Sigmoid colon (tissue), 6 donors: ENCODE measurements at regions not wholly inside any gene's neighbourhood (a gene's known extent, or its start where the extent isn't known, plus 50 kb on each side); places are given as distances from the start of the nearest gene placed in this dataset.

Source experiments
- DNase-seq: peaks from one replicate; pipeline ENCODE4 v3.0.0-alpha.2; 2019
- H3K27ac ChIP-seq, 4 donors: fragments of 200-600 bp; sonication (generic); one replicate each; pipeline ENCODE4 v1.5.1; 2016 to 2019; ENCODE audit warnings: mild to moderate bottlenecking in 1 of 4
- H3K27me3 ChIP-seq, 3 donors: fragments of 200-600 bp; sonication (generic); one replicate each; pipeline ENCODE4 v1.5.1; 2019; ENCODE audit warnings: mild to moderate bottlenecking in 1 of 3
- H3K36me3 ChIP-seq, 4 donors: fragments of 200-600 bp; sonication (generic); one replicate each; pipeline ENCODE4 v1.5.1; 2016 to 2019
- H3K4me1 ChIP-seq, 4 donors: fragments of 200-600 bp; sonication (generic); one replicate each; pipeline ENCODE4 v1.5.1; 2017 to 2019
- H3K4me3 ChIP-seq, 4 donors: fragments of 200-600 bp; sonication (generic); one replicate each; pipeline ENCODE4 v1.5.1; 2017 to 2019; ENCODE audit warnings: mild to moderate bottlenecking in 2 of 4, moderate library complexity in 1 of 4
- H3K9me3 ChIP-seq, 4 donors: fragments of 200-600 bp in 3 of 4; sonication (generic) in 3 of 4; one replicate each; pipeline versions ENCODE4 v1.5.1 to v1.6.1; 2013 to 2019
- CTCF ChIP-seq, 4 experiments: fragments of 450-650 bp in 3 of 4; fragments of 200-600 bp in 1 of 4; IDR thresholded peaks; one replicate each; pipeline ENCODE4 v1.5.1; 2016 to 2019; ENCODE audit warnings: antibody characterized with exemption in 4 of 4, mild to moderate bottlenecking in 3 of 4, moderate library complexity in 2 of 4
- EP300 ChIP-seq, 4 donors: sonication (generic); formaldehyde crosslinking; IDR thresholded peaks; one replicate each; pipeline ENCODE4 v1.6.1; 2017; ENCODE audit warnings: antibody characterized with exemption in 4 of 4
- POLR2A ChIP-seq, 2 donors: fragments of 450-650 bp; IDR thresholded peaks; one replicate each; pipeline ENCODE4 v1.6.1; 2016; ENCODE audit warnings: antibody characterized with exemption in 2 of 2, mild to moderate bottlenecking in 2 of 2, moderate library complexity in 2 of 2
- POLR2AphosphoS5 ChIP-seq, 4 donors: sonication (generic); formaldehyde crosslinking; IDR thresholded peaks; one replicate each; pipeline ENCODE4 v1.6.1; 2017; ENCODE audit warnings: antibody characterized with exemption in 4 of 4
- WGBS, 2 donors: extraction: QIAGEN DNeasy Blood & Tissue Kit; methylation state at CpG; one replicate each; pipeline ENCODE4 v1.1.7; 2013; 5-methylcytosine and 5-hydroxymethylcytosine counted together
- intact Hi-C: fragments of 100-400 bp; cut with DNase I; formaldehyde crosslinking; loops from one replicate; pipeline ENCODE4 v1.15.1; 2023
- donor health status: healthy with polysubstance abuse.
- donor health status: healthy.

GRCh38 chr11:28770806-28771205 lies 662.6 kb downstream of the METTL15 start:
- no peaks in the 10 kb centered on the region for H3K4me1 ChIP-seq
- 90 to 92% methylated on average over 1 of the region's 1 CpG for WGBS, 2 donors
- peaks cover 0 to 7% (median 0%) of the 10 kb centered on the region in 4 donors for H3K9me3 ChIP-seq
- no peak for TF ChIP-seq CTCF (IDR thresholded peaks at IDR 0.05)
- no peak for TF ChIP-seq POLR2AphosphoS5 (IDR thresholded peaks at IDR 0.05)
- TF ChIP-seq EP300 (IDR thresholded peaks at IDR 0.05) = no peak
- TF ChIP-seq POLR2A (IDR thresholded peaks at IDR 0.05) = no peak
- H3K4me3 ChIP-seq = no peak overlapping the region
- no peak for DNase-seq
- H3K36me3 ChIP-seq = no peaks in the 10 kb centered on the region
- no peak overlapping the region for H3K27ac ChIP-seq
- H3K27me3 ChIP-seq = no peaks in the 10 kb centered on the region
- intact Hi-C loops = no loop called here

DNA sequence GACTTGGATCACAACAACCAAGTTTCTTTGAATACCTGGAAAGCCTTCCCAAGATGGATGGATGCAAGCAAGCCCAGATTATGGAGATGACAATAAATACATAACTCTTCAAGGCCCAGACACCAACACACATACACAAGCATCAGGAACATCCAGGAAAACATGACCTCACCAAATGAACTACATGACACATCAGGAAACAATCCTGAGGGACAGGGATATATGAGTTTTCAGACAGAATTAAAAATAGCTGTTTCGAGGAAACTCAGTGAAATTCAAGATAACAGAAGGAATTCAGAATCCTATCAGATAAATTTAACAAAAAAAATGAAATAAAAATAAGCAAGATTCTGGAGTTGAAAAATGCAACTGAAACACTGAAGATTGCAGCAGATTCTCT lies 659.4 kb downstream of the METTL15 start:
- Histone ChIP-seq H3K4me3 (no peak overlapping the region), H3K27me3 (no peaks in the 10 kb centered on the region), H3K36me3 (no peaks in the 10 kb centered on the region), H3K4me1 (no peaks in the 10 kb centered on the region), H3K9me3 (peaks cover 0 to 7% (median 0%) of the 10 kb centered on the region in 4 donors), H3K27ac (no peak overlapping the region)
- TF ChIP-seq POLR2A (IDR thresholded peaks at IDR 0.05) (no peak), CTCF (IDR thresholded peaks at IDR 0.05) (no peak), EP300 (IDR thresholded peaks at IDR 0.05) (no peak), POLR2AphosphoS5 (IDR thresholded peaks at IDR 0.05) (no peak)
- 82 to 87% methylated on average over 1 of the region's 1 CpG for WGBS, 2 donors
- intact Hi-C loops = no loop called here
- no peak for DNase-seq

GRCh38 chr11:28763876-28764275 lies 655.7 kb downstream of the METTL15 start:
- H3K4me1 ChIP-seq = no peaks in the 10 kb centered on the region
- peaks cover 0 to 4% (median 0%) of the 10 kb centered on the region in 4 donors for H3K9me3 ChIP-seq
- H3K27ac ChIP-seq = no peak overlapping the region
- WGBS, 2 donors = 85 to 88% methylated on average over 1 of the region's 1 CpG
- H3K36me3 ChIP-seq = no peaks in the 10 kb centered on the region
- H3K4me3 ChIP-seq = no peak overlapping the region
- DNase-seq = no peak
- TF ChIP-seq POLR2AphosphoS5 (IDR thresholded peaks at IDR 0.05) (no peak), POLR2A (IDR thresholded peaks at IDR 0.05) (no peak), CTCF (IDR thresholded peaks at IDR 0.05) (no peak), EP300 (IDR thresholded peaks at IDR 0.05) (no peak)
- intact Hi-C loops = no loop called here
- H3K27me3 ChIP-seq = no peaks in the 10 kb centered on the region

DNA sequence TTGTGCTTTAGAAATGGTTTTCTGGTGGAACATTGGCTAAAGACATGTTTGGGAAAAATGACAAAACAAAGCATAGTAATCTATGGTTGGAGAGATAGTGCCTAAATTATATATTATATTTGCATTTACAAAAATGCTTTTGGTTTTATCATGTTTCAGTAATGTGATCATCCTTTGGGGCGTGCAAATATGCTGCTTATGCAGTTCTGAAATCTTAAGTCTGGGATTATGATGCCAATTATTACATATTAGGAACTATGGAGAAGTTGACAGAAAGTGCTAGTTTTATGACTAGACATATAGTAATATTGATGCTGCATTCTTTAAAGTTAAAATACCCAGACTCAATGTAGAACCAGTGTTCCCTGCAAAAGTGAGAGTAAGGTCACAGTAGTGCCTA lies 655.0 kb downstream of the METTL15 start:
- Histone ChIP-seq H3K36me3 (no peaks in the 10 kb centered on the region), H3K9me3 (peaks cover 0 to 4% (median 0%) of the 10 kb centered on the region in 4 donors), H3K4me1 (peaks cover 0 to 3% (median 0%) of the 10 kb centered on the region in 4 donors), H3K27me3 (no peaks in the 10 kb centered on the region), H3K4me3 (no peak overlapping the region), H3K27ac (no peak overlapping the region)
- TF ChIP-seq POLR2A (IDR thresholded peaks at IDR 0.05) (no peak), CTCF (IDR thresholded peaks at IDR 0.05) (no peak), EP300 (IDR thresholded peaks at IDR 0.05) (no peak), POLR2AphosphoS5 (IDR thresholded peaks at IDR 0.05) (no peak)
- intact Hi-C loops = no loop called here
- 78 to 89% methylated on average over 1 of the region's 1 CpG for WGBS, 2 donors
- DNase-seq = no peak

GRCh38 chr11:28760676-28761390 lies 652.6 kb downstream of the METTL15 start:
- WGBS, 2 donors = 87 to 88% methylated on average over 8 of the region's 8 CpGs
- H3K36me3 ChIP-seq = no peaks in the 10 kb centered on the region
- TF ChIP-seq POLR2A (IDR thresholded peaks at IDR 0.05) (no peak), POLR2AphosphoS5 (IDR thresholded peaks at IDR 0.05) (no peak), CTCF (IDR thresholded peaks at IDR 0.05) (no peak), EP300 (IDR thresholded peaks at IDR 0.05) (no peak)

More at GRCh38 chr11:28760676-28761390, 652.6 kb downstream of the METTL15 start:
- DNase-seq = no peak
- no peak overlapping the region for H3K4me3 ChIP-seq
- intact Hi-C loops = no loop called here
- H3K4me1 ChIP-seq = peaks cover 0 to 20% (median 6%) of the 10 kb centered on the region in 4 donors
- H3K27me3 ChIP-seq = no peaks in the 10 kb centered on the region
- no peaks in the 10 kb centered on the region for H3K9me3 ChIP-seq
- no peak overlapping the region for H3K27ac ChIP-seq
